ENCODE measurements at regions not wholly inside any gene's neighbourhood (a gene's known extent, or its start where the extent isn't known, plus 50 kb on each side); places are given as distances from the start of the nearest gene placed in this dataset.

DNA sequence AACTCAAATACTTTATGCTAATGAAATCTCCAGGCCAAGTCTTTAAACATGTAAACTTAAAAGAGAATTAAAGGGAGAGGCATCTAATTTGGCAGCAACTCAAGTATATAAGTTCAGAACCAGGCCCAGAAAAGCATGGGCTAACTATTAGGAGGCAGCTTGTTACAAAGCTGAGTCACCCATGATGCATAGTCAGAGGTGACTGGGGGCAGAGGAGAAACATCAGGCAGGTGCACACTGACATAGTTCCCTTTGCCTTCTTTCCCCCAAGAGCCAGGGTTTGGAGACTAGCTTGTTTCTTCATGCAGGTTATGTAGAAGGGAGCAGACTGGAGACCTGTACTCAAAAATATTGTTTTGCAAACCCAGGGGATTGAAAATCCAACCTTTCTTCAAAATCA is 619.0 kb downstream of the SOX6 start (continued):
- no peak for TF ChIP-seq ZNF462 (CRISPR knock-in tag; IDR thresholded peaks at IDR 0.05)

GRCh38 chr11:15738931-15739330 is 617.4 kb downstream of the SOX6 start:
- no peak overlapping the region for H3K4me3 Mint-ChIP-seq
- Histone ChIP-seq H3F3A (replicated peaks; ENCODE audit: low read depth) (no peaks in the 10 kb centered on the region), H2AFZ (no peak overlapping the region), H3K4me3 (no peak overlapping the region), H3K36me3 (ENCODE audit: insufficient read depth) (no peaks in the 10 kb centered on the region), H4K20me1 (replicated peaks; ENCODE audit: insufficient read depth) (no peaks in the 10 kb centered on the region), H3K9me2 (ENCODE audit: insufficient read depth) (peaks cover 10% of the 10 kb centered on the region), H3K27ac (ENCODE audit: low read depth) (no peak overlapping the region), H3K27me3 (ENCODE audit: insufficient read depth) (no peaks in the 10 kb centered on the region), H3K4me1 (ENCODE audit: insufficient read depth) (no peaks in the 10 kb centered on the region), H3K79me2 (replicated peaks; ENCODE audit: insufficient read depth) (no peaks in the 10 kb centered on the region), H3K4me2 (no peak overlapping the region)
- H3K4me1 Mint-ChIP-seq = no peaks in the 10 kb centered on the region; the same call in 2 of the 3 replicates
- ATAC-seq = no peak
- H3K36me3 Mint-ChIP-seq (ENCODE audit: low read depth) = no peaks in the 10 kb centered on the region
- no peak for DNase-seq (ENCODE audit: low spot score)
- H3K27ac Mint-ChIP-seq = no peak overlapping the region
- H3K9me3 Mint-ChIP-seq = no peaks in the 10 kb centered on the region
- no peaks in the 10 kb centered on the region for H3K27me3 Mint-ChIP-seq (ENCODE audit: insufficient read depth, low read depth, poor library complexity)
- TF ChIP-seq POLR2AphosphoS5 (IDR thresholded peaks at IDR 0.05; ENCODE audit: low read depth) (no peak), STAT1 (IDR thresholded peaks at IDR 0.05; ENCODE audit: unreplicated experiment) (no peak), REST (IDR thresholded peaks at IDR 0.05; ENCODE audit: unreplicated experiment) (no peak), JUNB (IDR thresholded peaks at IDR 0.05; ENCODE audit: unreplicated experiment) (no peak), CREB1 (CRISPR knock-in tag; IDR thresholded peaks at IDR 0.05; ENCODE audit: low read depth) (no peak), NANOG (IDR thresholded peaks at IDR 0.05; ENCODE audit: borderline replicate concordance) (no peak), EZH2phosphoT487 (IDR thresholded peaks at IDR 0.05; ENCODE audit: unreplicated experiment) (no peak), ETS1 (IDR thresholded peaks at IDR 0.05) (no peak), ZNF114 (CRISPR knock-in tag; IDR thresholded peaks at IDR 0.05) (no peak), ZNF331 (CRISPR knock-in tag; IDR thresholded peaks at IDR 0.05; ENCODE audit: low read depth) (no peak)
- TF ChIP-seq, protein P1, sequence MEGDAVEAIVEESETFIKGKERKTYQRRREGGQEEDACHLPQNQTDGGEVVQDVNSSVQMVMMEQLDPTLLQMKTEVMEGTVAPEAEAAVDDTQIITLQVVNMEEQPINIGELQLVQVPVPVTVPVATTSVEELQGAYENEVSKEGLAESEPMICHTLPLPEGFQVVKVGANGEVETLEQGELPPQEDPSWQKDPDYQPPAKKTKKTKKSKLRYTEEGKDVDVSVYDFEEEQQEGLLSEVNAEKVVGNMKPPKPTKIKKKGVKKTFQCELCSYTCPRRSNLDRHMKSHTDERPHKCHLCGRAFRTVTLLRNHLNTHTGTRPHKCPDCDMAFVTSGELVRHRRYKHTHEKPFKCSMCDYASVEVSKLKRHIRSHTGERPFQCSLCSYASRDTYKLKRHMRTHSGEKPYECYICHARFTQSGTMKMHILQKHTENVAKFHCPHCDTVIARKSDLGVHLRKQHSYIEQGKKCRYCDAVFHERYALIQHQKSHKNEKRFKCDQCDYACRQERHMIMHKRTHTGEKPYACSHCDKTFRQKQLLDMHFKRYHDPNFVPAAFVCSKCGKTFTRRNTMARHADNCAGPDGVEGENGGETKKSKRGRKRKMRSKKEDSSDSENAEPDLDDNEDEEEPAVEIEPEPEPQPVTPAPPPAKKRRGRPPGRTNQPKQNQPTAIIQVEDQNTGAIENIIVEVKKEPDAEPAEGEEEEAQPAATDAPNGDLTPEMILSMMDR (conservative IDR thresholded peaks at IDR 0.05; ENCODE audit: low read depth in 2 of 2) = no peak
